CD4-positive, CD25-positive, alpha-beta regulatory T cell (primary cell): ENCODE measurements at regions not wholly inside any gene's neighbourhood (a gene's known extent, or its start where the extent isn't known, plus 50 kb on each side); places are given as distances from the start of the nearest gene placed in this dataset.

ENCODE experiments used
- ATAC-seq, 2 donors: fragments of 150-1000 bp; cut with Tn5 transposase; one replicate each; pipeline ENCODE4 v1.10.0; 2021; ENCODE audit warnings: low read depth in 2 of 2, moderate number of reproducible peaks in 2 of 2, moderate library complexity in 1 of 2
- DNase-seq, 3 donors: peaks; one replicate each; pipeline versions ENCODE4 v3.0.0 to v3.0.0-alpha.2; 2012 to 2022; ENCODE audit warnings: mixed read lengths in 1 of 3
- H3K27ac ChIP-seq: one replicate; pipeline ENCODE4 v1.7.0; 2013; ENCODE audit warnings: mild to moderate bottlenecking, low read length; ENCODE audit not compliant: insufficient read depth, poor library complexity, severe bottlenecking
- H3K27me3 ChIP-seq: one replicate; pipeline ENCODE4 v1.7.0; 2013; ENCODE audit warnings: low read length; ENCODE audit not compliant: control insufficient read depth, insufficient read depth
- H3K36me3 ChIP-seq: one replicate; pipeline ENCODE4 v1.7.0; 2013; ENCODE audit warnings: mild to moderate bottlenecking, low read length, moderate library complexity; ENCODE audit not compliant: control insufficient read depth, insufficient read depth
- H3K4me1 ChIP-seq: 2 replicates; pipeline ENCODE4 v1.7.0; 2013; ENCODE audit warnings: mild to moderate bottlenecking, low read length; ENCODE audit not compliant: insufficient read depth, control insufficient read depth, poor library complexity, severe bottlenecking
- H3K4me3 ChIP-seq: one replicate; pipeline ENCODE4 v1.7.0; 2013; ENCODE audit warnings: low read depth, mild to moderate bottlenecking, low read length, moderate library complexity
- H3K9me3 ChIP-seq, 2 experiments: 1 replicate in 1 of 2; 2 replicates in 1 of 2; pipeline ENCODE4 v1.7.0; 2013; ENCODE audit warnings: low read length in 2 of 2, mild to moderate bottlenecking in 1 of 2, moderate library complexity in 1 of 2; ENCODE audit not compliant: control insufficient read depth in 2 of 2
- H3K27ac Mint-ChIP-seq, 3 donors: one replicate each; pipeline ENCODE4 v1.8.0; 2020 to 2022; ENCODE audit warnings: mild to moderate bottlenecking in 3 of 3, mixed read lengths in 3 of 3, moderate library complexity in 2 of 3
- H3K27me3 Mint-ChIP-seq: one replicate; pipeline ENCODE4 v1.8.0; 2022; ENCODE audit warnings: mild to moderate bottlenecking, mixed read lengths
- H3K36me3 Mint-ChIP-seq: one replicate; pipeline ENCODE4 v1.8.0; 2020; ENCODE audit warnings: mixed read lengths
- H3K4me1 Mint-ChIP-seq, 4 donors: one replicate each; pipeline ENCODE4 v1.8.0; 2020 to 2022; ENCODE audit warnings: mixed read lengths in 4 of 4, mild to moderate bottlenecking in 1 of 4
- H3K4me3 Mint-ChIP-seq, 4 donors: one replicate each; pipeline ENCODE4 v1.8.0; 2020 to 2022; ENCODE audit warnings: mild to moderate bottlenecking in 4 of 4, mixed read lengths in 4 of 4, moderate library complexity in 3 of 4
- H3K9me3 Mint-ChIP-seq, 7 donors: one replicate each; pipeline ENCODE4 v1.8.0; 2020 to 2022; ENCODE audit warnings: mixed read lengths in 7 of 7, mild to moderate bottlenecking in 3 of 7, moderate library complexity in 2 of 7

DNA sequence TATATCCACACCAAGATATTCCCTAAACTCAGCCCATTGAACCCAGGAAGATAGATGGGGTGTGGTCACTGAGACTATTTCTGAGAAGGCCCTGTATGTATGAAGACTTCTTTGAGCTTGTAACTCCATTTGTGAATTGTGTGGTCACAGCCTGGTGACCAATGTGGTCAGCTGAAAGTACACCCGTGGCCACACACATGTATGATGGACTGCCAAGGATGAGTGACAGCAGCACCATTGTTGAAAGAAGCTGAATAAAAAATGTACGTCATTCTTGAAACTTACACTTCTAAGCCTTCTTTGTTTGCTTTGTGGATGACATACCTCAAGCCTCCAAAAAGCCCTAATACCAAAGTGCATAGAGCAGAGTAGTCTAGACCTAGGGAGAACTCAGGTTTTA, 581.4 kb downstream of the RAB28 start:
- H3K27me3 ChIP-seq: no peaks in the 10 kb centered on the region
- no peak overlapping the region for H3K4me3 ChIP-seq
- H3K9me3 Mint-ChIP-seq: peaks cover 0 to 14% (median 3%) of the 10 kb centered on the region in 7 donors
- no peaks in the 10 kb centered on the region for H3K36me3 Mint-ChIP-seq
- no peak overlapping the region for H3K4me3 Mint-ChIP-seq
- H3K4me1 Mint-ChIP-seq: no peaks in the 10 kb centered on the region
- H3K36me3 ChIP-seq: no peaks in the 10 kb centered on the region
- DNase-seq (no peak), ATAC-seq (no peak)
- no peaks in the 10 kb centered on the region for H3K27me3 Mint-ChIP-seq
- H3K27ac Mint-ChIP-seq: no peak overlapping the region
- H3K4me1 ChIP-seq: no peaks in the 10 kb centered on the region
- no peak overlapping the region for H3K27ac ChIP-seq
- H3K9me3 ChIP-seq: no peaks in the 10 kb centered on the region

DNA sequence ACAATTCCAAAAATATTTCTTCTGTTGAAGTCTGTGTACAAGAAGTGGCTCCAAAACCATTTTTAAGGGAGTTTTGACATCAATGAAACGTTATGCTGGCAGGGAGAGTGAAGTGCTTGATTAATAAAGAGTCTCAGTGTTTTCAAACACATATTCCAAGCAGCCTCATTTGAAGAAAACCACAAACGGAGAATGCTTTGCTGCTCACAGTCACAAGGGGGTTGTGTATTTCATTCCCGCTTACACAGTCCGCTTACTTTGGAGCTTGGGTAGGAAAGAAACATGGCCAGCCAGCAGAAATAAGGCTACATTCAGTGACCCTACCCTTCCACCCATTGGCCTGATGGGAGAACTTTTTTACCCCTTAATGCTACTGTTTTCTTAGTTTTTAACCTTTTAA, 586.2 kb downstream of the RAB28 start:
- no peak overlapping the region for H3K27ac Mint-ChIP-seq
- Histone ChIP-seq H3K4me3 (no peak overlapping the region), H3K36me3 (no peaks in the 10 kb centered on the region), H3K4me1 (no peaks in the 10 kb centered on the region), H3K9me3 (no peaks in the 10 kb centered on the region), H3K27ac (no peak overlapping the region), H3K27me3 (no peaks in the 10 kb centered on the region)
- peaks cover 4% of the 10 kb centered on the region for H3K27me3 Mint-ChIP-seq
- no peaks in the 10 kb centered on the region for H3K4me1 Mint-ChIP-seq
- peaks cover 0 to 6% (median 2%) of the 10 kb centered on the region in 7 donors for H3K9me3 Mint-ChIP-seq
- no peak for ATAC-seq
- no peaks in the 10 kb centered on the region for H3K36me3 Mint-ChIP-seq
- H3K4me3 Mint-ChIP-seq: no peak overlapping the region
- no peak for DNase-seq

DNA sequence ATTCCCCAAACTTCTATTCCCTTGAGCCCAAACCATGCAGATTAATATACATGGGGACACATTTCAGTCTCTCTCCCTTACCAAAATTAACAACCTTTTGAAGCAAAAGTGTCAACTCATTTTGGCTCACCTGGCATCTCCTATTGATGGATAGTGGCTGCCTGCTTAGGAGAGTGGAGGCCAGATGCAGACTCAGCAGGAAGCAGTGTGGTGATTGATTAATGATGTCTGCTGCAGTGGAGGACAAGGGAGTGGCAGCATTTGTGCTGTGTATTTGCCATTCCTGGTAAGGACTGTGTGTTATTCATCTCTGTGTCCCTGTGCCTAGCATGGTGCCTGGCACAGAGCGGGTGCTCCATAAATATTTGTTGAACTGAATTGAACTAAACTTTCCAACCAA, 590.1 kb downstream of the RAB28 start:
- Histone ChIP-seq H3K9me3 (no peaks in the 10 kb centered on the region), H3K27ac (no peak overlapping the region), H3K4me1 (no peaks in the 10 kb centered on the region), H3K36me3 (no peaks in the 10 kb centered on the region), H3K27me3 (no peaks in the 10 kb centered on the region), H3K4me3 (no peak overlapping the region)
- DNase-seq (no peak), ATAC-seq (no peak)
- no peaks in the 10 kb centered on the region for H3K36me3 Mint-ChIP-seq
- H3K27ac Mint-ChIP-seq: no peak overlapping the region
- H3K4me3 Mint-ChIP-seq: no peak overlapping the region
- peaks cover 0 to 6% (median 0%) of the 10 kb centered on the region in 7 donors for H3K9me3 Mint-ChIP-seq
- H3K27me3 Mint-ChIP-seq: peaks cover 4% of the 10 kb centered on the region
- H3K4me1 Mint-ChIP-seq: no peaks in the 10 kb centered on the region

DNA sequence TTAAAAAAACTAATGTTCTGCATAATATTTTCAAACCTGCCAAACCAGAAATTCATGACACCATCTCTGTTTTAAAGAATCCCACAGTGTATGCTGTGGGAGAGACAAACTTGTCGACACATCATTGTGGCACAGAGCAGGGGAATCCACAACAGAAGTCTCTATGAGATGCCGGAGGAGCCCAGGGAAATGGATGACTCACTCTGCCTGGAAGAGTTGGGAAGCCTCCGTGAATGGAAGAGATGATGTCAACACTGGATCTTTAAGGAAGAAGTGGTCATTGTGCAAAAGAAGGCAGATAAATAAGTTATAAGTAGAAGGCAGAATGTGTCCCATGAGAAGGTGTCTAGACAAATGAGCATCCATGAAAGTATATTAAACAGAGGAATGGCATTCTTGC, 595.1 kb downstream of the RAB28 start:
- Histone ChIP-seq H3K4me1 (no peaks in the 10 kb centered on the region), H3K36me3 (no peaks in the 10 kb centered on the region), H3K9me3 (no peaks in the 10 kb centered on the region), H3K27ac (no peak overlapping the region), H3K27me3 (no peaks in the 10 kb centered on the region), H3K4me3 (no peak overlapping the region)
- no peak overlapping the region for H3K4me3 Mint-ChIP-seq
- H3K27ac Mint-ChIP-seq: no peak overlapping the region
- ATAC-seq (no peak), DNase-seq (no peak)
- H3K36me3 Mint-ChIP-seq: no peaks in the 10 kb centered on the region
- no peaks in the 10 kb centered on the region for H3K4me1 Mint-ChIP-seq
- peaks cover 0 to 13% (median 5%) of the 10 kb centered on the region in 7 donors for H3K9me3 Mint-ChIP-seq
- no peaks in the 10 kb centered on the region for H3K27me3 Mint-ChIP-seq

DNA sequence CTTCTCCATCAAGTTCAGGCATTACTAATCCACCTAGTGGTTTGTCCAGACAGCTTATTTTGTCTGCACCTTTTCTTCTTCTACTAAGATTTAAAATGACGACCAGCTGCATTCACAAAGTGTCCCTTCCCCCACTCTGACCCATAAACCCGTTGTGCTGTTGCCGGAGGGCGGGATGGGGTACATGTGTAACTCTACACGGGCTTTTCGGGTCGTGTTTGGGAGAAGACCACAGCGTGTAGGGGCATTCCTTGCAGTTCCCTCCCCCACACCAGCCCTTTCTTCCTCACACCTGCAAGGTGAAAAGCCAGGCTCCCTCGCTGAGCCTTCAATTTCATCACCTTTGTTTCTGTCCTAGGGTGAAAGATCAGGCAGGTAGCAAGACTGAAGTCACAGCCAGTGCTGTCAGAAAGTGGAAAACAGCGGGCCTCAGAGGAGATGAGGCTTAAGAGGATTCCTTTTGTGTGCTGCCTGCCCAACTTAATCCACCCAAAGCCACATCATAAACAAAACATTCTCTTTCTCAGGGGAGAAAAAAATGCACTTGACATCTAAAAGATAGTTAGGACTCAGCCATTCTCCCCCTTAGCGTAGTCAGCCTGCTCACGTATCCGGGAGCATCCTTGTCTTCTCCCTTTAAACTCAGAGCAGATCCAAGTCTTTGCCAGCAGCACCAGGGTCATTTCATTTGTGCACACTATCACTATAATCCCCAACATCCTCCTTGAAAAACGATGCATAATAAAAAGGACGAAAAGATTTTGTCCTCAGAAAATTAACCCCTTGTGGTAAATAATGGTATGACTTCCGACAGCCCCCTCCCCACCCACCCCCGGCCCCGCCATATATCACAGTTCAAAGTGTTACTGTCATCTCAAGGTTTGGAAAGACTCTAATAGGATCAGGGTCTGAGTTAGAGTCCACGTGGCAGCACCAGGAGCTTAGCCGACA, 599.0 kb downstream of the RAB28 start:
- Histone ChIP-seq H3K9me3 (no peaks in the 10 kb centered on the region), H3K4me1 (no peaks in the 10 kb centered on the region), H3K27ac (no peak overlapping the region), H3K4me3 (no peak overlapping the region), H3K27me3 (no peaks in the 10 kb centered on the region), H3K36me3 (no peaks in the 10 kb centered on the region)
- Mint-ChIP-seq H3K4me1 (no peaks in the 10 kb centered on the region), H3K36me3 (no peaks in the 10 kb centered on the region), H3K9me3 (peaks cover 0 to 13% (median 3%) of the 10 kb centered on the region in 7 donors), H3K4me3 (no peak overlapping the region), H3K27me3 (no peaks in the 10 kb centered on the region), H3K27ac (no peak overlapping the region)
- ATAC-seq (no peak), DNase-seq (no peak)

DNA sequence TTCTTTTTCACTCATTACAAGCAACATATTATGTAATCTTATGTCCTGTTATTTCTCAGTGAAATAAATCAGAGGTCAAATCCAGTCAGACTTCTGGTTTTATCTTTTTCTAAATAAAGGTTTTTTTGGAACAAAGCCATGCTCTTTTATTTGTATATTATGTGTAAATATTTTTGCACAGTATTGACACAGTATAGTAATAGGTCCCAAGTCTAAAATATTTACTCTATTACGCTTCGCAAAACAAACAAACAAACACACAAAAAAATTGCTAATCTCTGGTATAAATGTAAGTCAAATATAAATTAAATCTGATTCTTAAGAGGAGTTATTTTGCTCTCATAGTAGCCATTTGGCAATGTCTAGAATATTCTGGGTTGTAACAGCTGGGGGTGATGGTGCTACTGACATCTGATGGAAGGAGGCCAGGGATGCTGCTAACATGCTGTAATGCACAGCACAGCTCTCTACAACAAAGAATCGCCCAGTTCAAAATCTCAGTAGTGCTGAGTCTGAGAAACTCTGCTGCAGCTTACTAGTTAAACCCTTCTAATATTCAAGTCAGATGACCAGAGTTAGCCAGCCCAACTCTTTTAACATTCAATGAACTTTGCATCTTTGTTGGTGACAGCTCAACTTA, 602.1 kb downstream of the RAB28 start:
- no peaks in the 10 kb centered on the region for H3K4me1 Mint-ChIP-seq
- no peak overlapping the region for H3K27ac ChIP-seq
- H3K4me3 ChIP-seq: no peak overlapping the region
- H3K9me3 Mint-ChIP-seq: peaks cover 0 to 6% (median 2%) of the 10 kb centered on the region in 7 donors
- DNase-seq (no peak), ATAC-seq (no peak)
- H3K27me3 Mint-ChIP-seq: peaks cover 6% of the 10 kb centered on the region
- H3K36me3 Mint-ChIP-seq: no peaks in the 10 kb centered on the region
- H3K4me1 ChIP-seq: no peaks in the 10 kb centered on the region
- no peak overlapping the region for H3K4me3 Mint-ChIP-seq
- no peaks in the 10 kb centered on the region for H3K9me3 ChIP-seq
- H3K27ac Mint-ChIP-seq: no peak overlapping the region
- H3K27me3 ChIP-seq: no peaks in the 10 kb centered on the region
- H3K36me3 ChIP-seq: no peaks in the 10 kb centered on the region

DNA sequence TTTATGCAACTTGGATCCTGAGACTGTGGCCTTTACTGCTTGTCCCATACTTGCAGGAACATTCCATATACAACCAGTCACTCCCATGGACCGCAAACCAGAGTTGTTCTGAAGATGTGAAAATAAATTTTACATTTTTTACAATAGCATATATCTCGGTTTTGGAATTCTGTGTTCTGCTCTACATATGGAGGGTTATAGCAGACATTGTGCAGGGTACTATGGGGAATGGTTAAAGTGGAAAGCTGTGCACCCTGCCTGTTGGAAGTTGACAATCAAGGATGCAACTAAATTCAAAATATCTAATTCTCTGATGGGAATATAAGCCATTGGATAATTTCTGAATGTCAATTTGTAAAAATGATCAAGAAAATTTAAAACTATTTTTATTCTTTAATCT, 603.3 kb downstream of the RAB28 start:
- Histone ChIP-seq H3K27ac (no peak overlapping the region), H3K36me3 (no peaks in the 10 kb centered on the region), H3K4me1 (no peaks in the 10 kb centered on the region), H3K4me3 (no peak overlapping the region), H3K9me3 (no peaks in the 10 kb centered on the region), H3K27me3 (no peaks in the 10 kb centered on the region)
- H3K27me3 Mint-ChIP-seq: peaks cover 6% of the 10 kb centered on the region
- H3K9me3 Mint-ChIP-seq: peaks cover 0 to 7% (median 5%) of the 10 kb centered on the region in 7 donors
- no peak overlapping the region for H3K4me3 Mint-ChIP-seq
- ATAC-seq: no peak
- H3K27ac Mint-ChIP-seq: no peak overlapping the region
- DNase-seq: no peak
- no peaks in the 10 kb centered on the region for H3K36me3 Mint-ChIP-seq
- no peaks in the 10 kb centered on the region for H3K4me1 Mint-ChIP-seq
